ENCODE measurements at regions not wholly inside any gene's neighbourhood (a gene's known extent, or its start where the extent isn't known, plus 50 kb on each side); places are given as distances from the start of the nearest gene placed in this dataset.

DNA sequence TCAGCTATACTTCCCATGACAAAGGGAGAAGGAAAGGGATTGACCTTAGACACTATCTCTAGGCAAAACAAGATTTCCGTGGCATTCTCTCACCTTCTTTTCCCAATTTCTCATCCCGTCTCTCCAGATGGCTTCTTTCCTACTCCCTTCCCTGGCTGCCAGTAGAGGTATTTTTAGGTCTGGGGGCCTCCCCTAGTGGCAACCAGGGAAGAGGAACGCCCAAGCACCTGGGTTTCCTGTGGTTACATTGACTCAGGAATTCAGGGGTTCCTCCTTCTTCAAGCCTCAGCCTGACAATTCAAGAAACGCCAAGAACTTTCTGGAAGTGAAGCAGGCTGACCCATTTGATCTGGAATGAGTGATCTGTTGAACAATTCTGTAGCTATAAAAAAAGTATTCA is 111.5 kb upstream of the OSMR start:
- Histone ChIP-seq H3K4me3 (ENCODE audit: low read length, poor library complexity, severe bottlenecking) (no peak overlapping the region), H3K36me3 (ENCODE audit: insufficient read depth, low read length) (no peaks in the 10 kb centered on the region), H3K4me1 (ENCODE audit: insufficient read depth, low read length, poor library complexity, severe bottlenecking) (no peaks in the 10 kb centered on the region), H2AFZ (ENCODE audit: low read length) (no peak overlapping the region), H3F3A (ENCODE audit: low read depth) (no peaks in the 10 kb centered on the region), H3K4me2 (ENCODE audit: low read depth, low read length, poor library complexity, severe bottlenecking) (no peak overlapping the region), H3K27me3 (ENCODE audit: insufficient read depth, low read length, poor library complexity, severe bottlenecking) (no peaks in the 10 kb centered on the region), H3K9ac (ENCODE audit: low read depth, low read length, poor library complexity, severe bottlenecking) (no peak overlapping the region), H4K20me1 (ENCODE audit: insufficient read depth, low read length, poor library complexity, severe bottlenecking) (no peaks in the 10 kb centered on the region), H3K9me3 (ENCODE audit: insufficient read depth, low read depth, low read length) (no peaks in the 10 kb centered on the region), H3K9me2 (replicated peaks; ENCODE audit: low read depth, low read length) (no peaks in the 10 kb centered on the region), H3K79me2 (ENCODE audit: insufficient read depth, low read length) (no peaks in the 10 kb centered on the region)
- TF ChIP-seq, protein P1, sequence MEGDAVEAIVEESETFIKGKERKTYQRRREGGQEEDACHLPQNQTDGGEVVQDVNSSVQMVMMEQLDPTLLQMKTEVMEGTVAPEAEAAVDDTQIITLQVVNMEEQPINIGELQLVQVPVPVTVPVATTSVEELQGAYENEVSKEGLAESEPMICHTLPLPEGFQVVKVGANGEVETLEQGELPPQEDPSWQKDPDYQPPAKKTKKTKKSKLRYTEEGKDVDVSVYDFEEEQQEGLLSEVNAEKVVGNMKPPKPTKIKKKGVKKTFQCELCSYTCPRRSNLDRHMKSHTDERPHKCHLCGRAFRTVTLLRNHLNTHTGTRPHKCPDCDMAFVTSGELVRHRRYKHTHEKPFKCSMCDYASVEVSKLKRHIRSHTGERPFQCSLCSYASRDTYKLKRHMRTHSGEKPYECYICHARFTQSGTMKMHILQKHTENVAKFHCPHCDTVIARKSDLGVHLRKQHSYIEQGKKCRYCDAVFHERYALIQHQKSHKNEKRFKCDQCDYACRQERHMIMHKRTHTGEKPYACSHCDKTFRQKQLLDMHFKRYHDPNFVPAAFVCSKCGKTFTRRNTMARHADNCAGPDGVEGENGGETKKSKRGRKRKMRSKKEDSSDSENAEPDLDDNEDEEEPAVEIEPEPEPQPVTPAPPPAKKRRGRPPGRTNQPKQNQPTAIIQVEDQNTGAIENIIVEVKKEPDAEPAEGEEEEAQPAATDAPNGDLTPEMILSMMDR (conservative IDR thresholded peaks at IDR 0.05; ENCODE audit: low read length): no peak
- no peak for TF ChIP-seq EZH2phosphoT487 (IDR thresholded peaks at IDR 0.05; ENCODE audit: borderline replicate concordance)

DNA sequence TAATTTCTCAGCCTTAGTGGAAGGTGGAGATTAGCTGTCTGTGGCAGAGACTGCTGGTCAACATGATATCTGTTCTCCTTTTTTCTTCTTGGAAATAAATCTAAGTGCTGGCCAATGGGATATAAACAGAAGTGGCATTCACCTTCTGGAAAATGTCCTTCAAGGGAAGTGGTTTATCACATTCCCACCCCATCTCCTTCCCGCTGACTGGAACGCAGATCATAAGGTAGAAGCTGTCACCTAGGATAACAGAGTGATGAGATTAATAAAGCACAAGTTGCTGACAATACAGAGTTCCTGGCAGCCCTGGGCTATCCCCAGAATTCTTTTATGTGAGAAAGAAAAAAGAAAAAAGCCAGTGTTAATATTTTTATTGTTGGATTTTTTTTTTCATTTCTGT is 109.7 kb upstream of the OSMR start:
- no peak for TF ChIP-seq EZH2phosphoT487 (IDR thresholded peaks at IDR 0.05; ENCODE audit: borderline replicate concordance)
- TF ChIP-seq, protein P1 (conservative IDR thresholded peaks at IDR 0.05; ENCODE audit: low read length): no peak
- H4K20me1 ChIP-seq (ENCODE audit: insufficient read depth, low read length, poor library complexity, severe bottlenecking): no peaks in the 10 kb centered on the region
- no peaks in the 10 kb centered on the region for H3K9me3 ChIP-seq (ENCODE audit: insufficient read depth, low read depth, low read length)
- H3K4me1 ChIP-seq (ENCODE audit: insufficient read depth, low read length, poor library complexity, severe bottlenecking): no peaks in the 10 kb centered on the region
- H3K36me3 ChIP-seq (ENCODE audit: insufficient read depth, low read length): no peaks in the 10 kb centered on the region
- H3K9me2 ChIP-seq (replicated peaks; ENCODE audit: low read depth, low read length): no peaks in the 10 kb centered on the region
- no peaks in the 10 kb centered on the region for H3K27me3 ChIP-seq (ENCODE audit: insufficient read depth, low read length, poor library complexity, severe bottlenecking)
- H3K9ac ChIP-seq (ENCODE audit: low read depth, low read length, poor library complexity, severe bottlenecking): no peak overlapping the region
- H3F3A ChIP-seq (ENCODE audit: low read depth): no peaks in the 10 kb centered on the region
- no peak overlapping the region for H3K4me2 ChIP-seq (ENCODE audit: low read depth, low read length, poor library complexity, severe bottlenecking)
- no peaks in the 10 kb centered on the region for H3K79me2 ChIP-seq (ENCODE audit: insufficient read depth, low read length)
- no peak overlapping the region for H2AFZ ChIP-seq (ENCODE audit: low read length)
- no peak overlapping the region for H3K4me3 ChIP-seq (ENCODE audit: low read length, poor library complexity, severe bottlenecking)

DNA sequence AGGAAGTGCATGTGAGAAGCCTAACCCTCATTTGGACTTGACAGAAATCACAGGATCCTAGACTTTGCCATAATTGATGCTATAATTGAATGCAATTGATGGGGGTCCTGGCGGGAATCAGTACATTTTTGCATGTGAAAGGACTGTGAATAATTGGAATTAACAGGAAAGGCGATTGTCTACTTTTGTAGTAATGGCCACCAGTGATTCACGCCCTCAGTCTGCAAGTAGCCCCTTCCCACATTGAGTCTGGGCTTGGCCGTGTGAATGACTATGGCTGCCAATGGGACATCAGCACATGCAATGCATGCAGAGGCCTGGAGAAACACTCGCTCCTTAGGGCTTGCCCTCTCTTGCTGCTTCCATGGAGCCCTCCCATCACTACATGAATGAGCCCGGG is 107.8 kb upstream of the OSMR start:
- H3F3A ChIP-seq (ENCODE audit: low read depth): no peaks in the 10 kb centered on the region
- TF ChIP-seq, protein P1 (conservative IDR thresholded peaks at IDR 0.05; ENCODE audit: low read length): no peak
- TF ChIP-seq EZH2phosphoT487 (IDR thresholded peaks at IDR 0.05; ENCODE audit: borderline replicate concordance): no peak
- H2AFZ ChIP-seq (ENCODE audit: low read length): no peak overlapping the region
- no peaks in the 10 kb centered on the region for H3K36me3 ChIP-seq (ENCODE audit: insufficient read depth, low read length)
- H4K20me1 ChIP-seq (ENCODE audit: insufficient read depth, low read length, poor library complexity, severe bottlenecking): no peaks in the 10 kb centered on the region
- H3K9ac ChIP-seq (ENCODE audit: low read depth, low read length, poor library complexity, severe bottlenecking): no peak overlapping the region
- no peaks in the 10 kb centered on the region for H3K4me1 ChIP-seq (ENCODE audit: insufficient read depth, low read length, poor library complexity, severe bottlenecking)
- H3K4me2 ChIP-seq (ENCODE audit: low read depth, low read length, poor library complexity, severe bottlenecking): no peak overlapping the region
- H3K9me2 ChIP-seq (replicated peaks; ENCODE audit: low read depth, low read length): no peaks in the 10 kb centered on the region
- no peaks in the 10 kb centered on the region for H3K27me3 ChIP-seq (ENCODE audit: insufficient read depth, low read length, poor library complexity, severe bottlenecking)
- no peaks in the 10 kb centered on the region for H3K79me2 ChIP-seq (ENCODE audit: insufficient read depth, low read length)
- H3K4me3 ChIP-seq (ENCODE audit: low read length, poor library complexity, severe bottlenecking): no peak overlapping the region
- H3K9me3 ChIP-seq (ENCODE audit: insufficient read depth, low read depth, low read length): no peaks in the 10 kb centered on the region
